Mucosa of rectum (tissue), 2 donors: ENCODE measurements at regions not wholly inside any gene's neighbourhood (a gene's known extent, or its start where the extent isn't known, plus 50 kb on each side); places are given as distances from the start of the nearest gene placed in this dataset.

ENCODE experiments used
- H3K27ac ChIP-seq, 2 donors: one replicate each; pipeline ENCODE4 v1.7.0; 2013; ENCODE audit warnings: inconsistent platforms in 2 of 2, low read depth in 2 of 2, low read length in 2 of 2
- H3K27me3 ChIP-seq, 2 donors: one replicate each; pipeline ENCODE4 v1.7.0; 2013; ENCODE audit warnings: low read length in 2 of 2; ENCODE audit not compliant: control insufficient read depth in 2 of 2, insufficient read depth in 2 of 2
- H3K36me3 ChIP-seq, 2 donors: one replicate each; pipeline ENCODE4 v1.7.0; 2013; ENCODE audit warnings: low read length in 2 of 2; ENCODE audit not compliant: control insufficient read depth in 2 of 2, insufficient read depth in 2 of 2
- H3K4me1 ChIP-seq, 2 donors: one replicate each; pipeline ENCODE4 v1.7.0; 2013; ENCODE audit warnings: low read length in 2 of 2, mild to moderate bottlenecking in 1 of 2; ENCODE audit not compliant: control insufficient read depth in 2 of 2, insufficient read depth in 2 of 2
- H3K4me3 ChIP-seq, 2 donors: one replicate each; pipeline ENCODE4 v1.7.0; 2013; ENCODE audit warnings: low read length in 2 of 2
- H3K9ac ChIP-seq, 2 donors: one replicate each; pipeline ENCODE4 v1.7.0; 2013; ENCODE audit warnings: low read length in 2 of 2, low read depth in 1 of 2, mild to moderate bottlenecking in 1 of 2
- H3K9me3 ChIP-seq, 2 donors: one replicate each; pipeline ENCODE4 v1.7.0; 2013; ENCODE audit warnings: low read length in 2 of 2; ENCODE audit not compliant: control insufficient read depth in 2 of 2
- donor health status: healthy.
- donor health status: Normal muscosa, but diverticular disease.

DNA sequence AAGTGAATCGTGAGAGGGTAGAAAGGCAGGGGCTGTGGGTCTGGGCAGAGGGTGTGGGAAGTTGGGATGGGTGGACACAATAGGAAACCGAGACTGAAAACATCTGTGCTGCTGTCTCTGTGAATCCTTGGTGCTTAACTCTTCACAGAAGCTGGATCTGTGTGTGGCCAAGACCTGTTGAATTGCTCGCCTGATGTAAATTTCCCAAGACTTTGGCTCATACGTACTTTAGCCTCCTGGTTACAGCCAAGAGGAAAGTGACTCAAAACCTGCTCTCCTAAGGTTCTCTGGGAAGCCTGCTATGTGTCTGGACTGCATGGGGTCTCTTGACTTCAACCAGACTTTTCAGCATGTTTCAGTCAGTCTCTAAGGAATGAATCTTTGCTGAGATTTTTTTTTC, 270.3 kb downstream of the RWDD3 start:
- Histone ChIP-seq H3K4me3 (no peak overlapping the region), H3K27ac (no peak overlapping the region), H3K27me3 (no peaks in the 10 kb centered on the region), H3K4me1 (no peaks in the 10 kb centered on the region), H3K9me3 (no peaks in the 10 kb centered on the region), H3K9ac (no peak overlapping the region), H3K36me3 (no peaks in the 10 kb centered on the region)

GRCh38 chr1:95506736-95507414, 272.9 kb downstream of the RWDD3 start:
- Histone ChIP-seq H3K27me3 (no peaks in the 10 kb centered on the region), H3K27ac (no peak overlapping the region), H3K4me1 (no peaks in the 10 kb centered on the region), H3K36me3 (no peaks in the 10 kb centered on the region), H3K9ac (no peak overlapping the region), H3K4me3 (no peak overlapping the region), H3K9me3 (no peaks in the 10 kb centered on the region)

- no peaks in the 10 kb centered on the region for H3K4me1 ChIP-seq
- no peaks in the 10 kb centered on the region for H3K27me3 ChIP-seq
- no peaks in the 10 kb centered on the region for H3K36me3 ChIP-seq
- H3K9ac ChIP-seq, result no peak overlapping the region
- H3K27ac ChIP-seq, result no peak overlapping the region
- H3K4me3 ChIP-seq, result no peak overlapping the region
- H3K9me3 ChIP-seq, result no peaks in the 10 kb centered on the region
These were observed 276.0 kb downstream of the RWDD3 start for GRCh38 chr1:95509989-95510388.

- no peaks in the 10 kb centered on the region for H3K4me1 ChIP-seq
- H3K4me3 ChIP-seq, result no peak overlapping the region
- no peak overlapping the region for H3K9ac ChIP-seq
- H3K27ac ChIP-seq, result no peak overlapping the region
- H3K36me3 ChIP-seq, result no peaks in the 10 kb centered on the region
- H3K27me3 ChIP-seq, result no peaks in the 10 kb centered on the region
- H3K9me3 ChIP-seq, result no peaks in the 10 kb centered on the region
These were observed 278.9 kb downstream of the RWDD3 start for GRCh38 chr1:95512925-95513324.

GRCh38 chr1:95517506-95517905, 283.5 kb downstream of the RWDD3 start:
- Histone ChIP-seq H3K27me3 (no peaks in the 10 kb centered on the region), H3K9me3 (peaks cover 0 to 2% of the 10 kb centered on the region in 2 donors), H3K4me1 (no peaks in the 10 kb centered on the region), H3K27ac (no peak overlapping the region), H3K4me3 (no peak overlapping the region), H3K9ac (no peak overlapping the region), H3K36me3 (no peaks in the 10 kb centered on the region)

- H3K36me3 ChIP-seq, result no peaks in the 10 kb centered on the region
- H3K4me3 ChIP-seq, result no peak overlapping the region
- H3K27me3 ChIP-seq, result no peaks in the 10 kb centered on the region
These were observed 284.3 kb downstream of the RWDD3 start for GRCh38 chr1:95518310-95518709.

GRCh38 chr1:95520390-95520789, 286.4 kb downstream of the RWDD3 start:
- Histone ChIP-seq H3K4me3 (no peak overlapping the region), H3K4me1 (no peaks in the 10 kb centered on the region), H3K27ac (no peak overlapping the region), H3K9ac (no peak overlapping the region), H3K36me3 (no peaks in the 10 kb centered on the region), H3K27me3 (no peaks in the 10 kb centered on the region), H3K9me3 (peaks cover 0 to 2% of the 10 kb centered on the region in 2 donors)

More at GRCh38 chr1:95518310-95518709, 284.3 kb downstream of the RWDD3 start:
- H3K27ac ChIP-seq, result no peak overlapping the region
- H3K9me3 ChIP-seq, result peaks cover 0 to 2% of the 10 kb centered on the region in 2 donors
- no peaks in the 10 kb centered on the region for H3K4me1 ChIP-seq
- no peak overlapping the region for H3K9ac ChIP-seq

DNA sequence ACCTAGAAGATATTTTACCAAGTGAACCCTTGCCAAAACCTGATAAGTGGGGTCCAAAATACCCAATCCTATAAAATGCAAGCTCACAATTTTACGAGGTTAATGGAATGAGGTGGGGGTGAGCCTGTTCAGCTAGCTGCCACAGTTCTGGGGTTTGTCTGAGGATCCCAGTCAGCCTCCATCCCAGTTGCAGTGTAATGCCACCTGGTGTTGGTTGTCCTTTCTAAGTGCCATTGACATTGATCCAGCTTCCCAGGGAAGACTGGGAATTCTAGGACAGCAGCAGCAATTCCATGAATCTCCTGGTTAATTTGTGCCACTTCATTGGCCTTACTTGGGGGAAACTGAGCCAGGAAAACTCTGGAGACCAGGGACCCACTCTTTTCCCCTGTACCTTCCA, 298.3 kb downstream of the RWDD3 start:
- Histone ChIP-seq H3K4me1 (no peaks in the 10 kb centered on the region), H3K36me3 (no peaks in the 10 kb centered on the region), H3K9me3 (no peaks in the 10 kb centered on the region), H3K4me3 (no peak overlapping the region), H3K9ac (no peak overlapping the region), H3K27me3 (no peaks in the 10 kb centered on the region), H3K27ac (no peak overlapping the region)

GRCh38 chr1:95534985-95535384, 301.0 kb downstream of the RWDD3 start:
- no peaks in the 10 kb centered on the region for H3K36me3 ChIP-seq
- H3K9ac ChIP-seq, result no peak overlapping the region
- H3K9me3 ChIP-seq, result no peaks in the 10 kb centered on the region
- no peak overlapping the region for H3K4me3 ChIP-seq
- H3K4me1 ChIP-seq, result no peaks in the 10 kb centered on the region
- no peaks in the 10 kb centered on the region for H3K27me3 ChIP-seq
- no peak overlapping the region for H3K27ac ChIP-seq

GRCh38 chr1:95535614-95536013, 301.6 kb downstream of the RWDD3 start:
- H3K36me3 ChIP-seq, result no peaks in the 10 kb centered on the region
- no peak overlapping the region for H3K27ac ChIP-seq
- H3K27me3 ChIP-seq, result no peaks in the 10 kb centered on the region
- no peak overlapping the region for H3K4me3 ChIP-seq
- no peak overlapping the region for H3K9ac ChIP-seq
- H3K9me3 ChIP-seq, result no peaks in the 10 kb centered on the region
- no peaks in the 10 kb centered on the region for H3K4me1 ChIP-seq

DNA sequence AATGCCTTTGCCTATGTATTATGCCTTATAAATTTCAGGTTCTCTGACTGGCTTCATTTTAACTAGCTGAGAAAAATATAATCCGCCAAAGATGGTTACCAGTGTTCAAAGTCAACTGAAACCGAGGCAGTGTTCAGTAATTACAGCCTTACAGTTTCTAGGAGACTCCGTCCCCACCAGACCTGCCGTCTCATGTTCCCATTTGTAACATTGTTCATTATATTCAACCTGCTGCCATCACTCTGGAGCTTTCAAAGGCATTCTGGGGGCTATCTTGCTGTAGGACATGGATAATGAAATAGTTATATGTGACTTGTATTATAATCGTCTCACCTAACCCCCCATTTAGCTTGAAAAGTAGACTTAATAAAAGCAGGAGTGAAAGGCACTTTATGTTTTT, 302.5 kb downstream of the RWDD3 start:
- no peaks in the 10 kb centered on the region for H3K36me3 ChIP-seq
- H3K27ac ChIP-seq, result no peak overlapping the region
- H3K9me3 ChIP-seq, result no peaks in the 10 kb centered on the region
- no peaks in the 10 kb centered on the region for H3K27me3 ChIP-seq
- H3K4me3 ChIP-seq, result no peak overlapping the region
- no peak overlapping the region for H3K9ac ChIP-seq
- H3K4me1 ChIP-seq, result no peaks in the 10 kb centered on the region
